Transverse colon (tissue), 4 donors: ENCODE measurements at regions not wholly inside any gene's neighbourhood (a gene's known extent, or its start where the extent isn't known, plus 50 kb on each side); places are given as distances from the start of the nearest gene placed in this dataset.

Experiments used
- EP300 ChIP-seq: sonication (generic); formaldehyde crosslinking; IDR thresholded peaks from one replicate; pipeline ENCODE4 v1.6.1; 2017; ENCODE audit warnings: antibody characterized with exemption, low read depth
- POLR2AphosphoS5 ChIP-seq, 3 donors: sonication (generic); formaldehyde crosslinking; IDR thresholded peaks; one replicate each; pipeline ENCODE4 v1.6.1; 2016; ENCODE audit warnings: antibody characterized with exemption in 3 of 3
- TF ChIP-seq, protein P1 (sequence below), 5 experiments: fragments of 200-600 bp in 3 of 5; fragments of 450-650 bp in 2 of 5; sonication (generic) in 3 of 5; IDR thresholded peaks; 1 replicate in 2 of 5; 2 replicates in 3 of 5; pipeline ENCODE4 v1.5.1; 2016 to 2017; ENCODE audit warnings: antibody characterized with exemption in 5 of 5, inconsistent platforms in 3 of 5, mild to moderate bottlenecking in 2 of 5, moderate library complexity in 1 of 5

DNA sequence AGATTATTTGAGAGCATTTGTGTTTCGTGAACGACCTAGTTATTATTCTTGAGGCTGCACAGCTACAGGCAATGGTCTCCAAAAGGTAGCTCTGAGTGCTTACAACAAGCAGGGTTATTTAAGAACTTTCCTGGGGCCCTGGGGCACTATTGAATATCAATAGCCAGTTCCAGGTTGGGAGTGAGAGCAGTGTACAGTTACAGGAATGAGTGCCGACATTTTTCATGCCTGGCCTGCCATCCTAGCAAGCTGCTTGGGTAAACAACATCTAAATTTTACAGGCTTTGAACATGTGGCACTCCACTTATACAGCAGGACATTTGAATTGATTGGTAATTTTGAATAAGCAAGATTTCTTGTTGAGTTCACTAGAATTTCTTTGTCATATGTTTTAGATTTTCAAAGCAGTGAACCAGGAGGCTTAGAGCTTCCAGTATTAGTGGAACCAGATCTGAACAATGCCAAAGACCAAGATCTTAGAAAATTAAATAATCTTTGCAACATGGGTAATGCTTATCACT, 171.9 kb upstream of the GDNF start:
- TF ChIP-seq, protein P1, sequence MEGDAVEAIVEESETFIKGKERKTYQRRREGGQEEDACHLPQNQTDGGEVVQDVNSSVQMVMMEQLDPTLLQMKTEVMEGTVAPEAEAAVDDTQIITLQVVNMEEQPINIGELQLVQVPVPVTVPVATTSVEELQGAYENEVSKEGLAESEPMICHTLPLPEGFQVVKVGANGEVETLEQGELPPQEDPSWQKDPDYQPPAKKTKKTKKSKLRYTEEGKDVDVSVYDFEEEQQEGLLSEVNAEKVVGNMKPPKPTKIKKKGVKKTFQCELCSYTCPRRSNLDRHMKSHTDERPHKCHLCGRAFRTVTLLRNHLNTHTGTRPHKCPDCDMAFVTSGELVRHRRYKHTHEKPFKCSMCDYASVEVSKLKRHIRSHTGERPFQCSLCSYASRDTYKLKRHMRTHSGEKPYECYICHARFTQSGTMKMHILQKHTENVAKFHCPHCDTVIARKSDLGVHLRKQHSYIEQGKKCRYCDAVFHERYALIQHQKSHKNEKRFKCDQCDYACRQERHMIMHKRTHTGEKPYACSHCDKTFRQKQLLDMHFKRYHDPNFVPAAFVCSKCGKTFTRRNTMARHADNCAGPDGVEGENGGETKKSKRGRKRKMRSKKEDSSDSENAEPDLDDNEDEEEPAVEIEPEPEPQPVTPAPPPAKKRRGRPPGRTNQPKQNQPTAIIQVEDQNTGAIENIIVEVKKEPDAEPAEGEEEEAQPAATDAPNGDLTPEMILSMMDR (IDR thresholded peaks at IDR 0.05): no peak
- TF ChIP-seq POLR2AphosphoS5 (IDR thresholded peaks at IDR 0.05): no peak
- no peak for TF ChIP-seq EP300
